Activated CD4-positive, alpha-beta T cell treated with anti-CD3 and anti-CD28 coated beads, Interleukin-2, amount 10 ng/mL, durations not matched to agents 24 days and 14 days (primary cell): ENCODE measurements at regions not wholly inside any gene's neighbourhood (a gene's known extent, or its start where the extent isn't known, plus 50 kb on each side); places are given as distances from the start of the nearest gene placed in this dataset.
"Not testable (repeated sequence)": the region's sequence is repeated elsewhere in the genome, so short reads cannot be mapped to it uniquely, and the experiment has no call there.

ENCODE experiments used
- DNase-seq: peaks from one replicate; pipeline ENCODE4 v3.0.0; 2022
- H3K27ac Mint-ChIP-seq: one replicate; pipeline ENCODE4 v1.8.0; 2022; ENCODE audit warnings: mild to moderate bottlenecking, mixed read lengths
- H3K27me3 Mint-ChIP-seq: one replicate; pipeline ENCODE4 v1.8.0; 2022; ENCODE audit warnings: mixed read lengths
- H3K36me3 Mint-ChIP-seq: one replicate; pipeline ENCODE4 v1.8.0; 2022; ENCODE audit warnings: low read depth, mild to moderate bottlenecking, mixed read lengths
- H3K4me1 Mint-ChIP-seq: one replicate; pipeline ENCODE4 v1.8.0; 2021; ENCODE audit warnings: mixed read lengths
- H3K4me3 Mint-ChIP-seq: one replicate; pipeline ENCODE4 v1.8.0; 2022; ENCODE audit warnings: mild to moderate bottlenecking, moderate library complexity, mixed read lengths
- H3K9me3 Mint-ChIP-seq: one replicate; pipeline ENCODE4 v1.8.0; 2021; ENCODE audit warnings: mixed read lengths
- intact Hi-C: fragments of 100-400 bp; cut with micrococcal nuclease; formaldehyde crosslinking; loops from one replicate; pipeline ENCODE4 v1.15.1; 2023

DNA sequence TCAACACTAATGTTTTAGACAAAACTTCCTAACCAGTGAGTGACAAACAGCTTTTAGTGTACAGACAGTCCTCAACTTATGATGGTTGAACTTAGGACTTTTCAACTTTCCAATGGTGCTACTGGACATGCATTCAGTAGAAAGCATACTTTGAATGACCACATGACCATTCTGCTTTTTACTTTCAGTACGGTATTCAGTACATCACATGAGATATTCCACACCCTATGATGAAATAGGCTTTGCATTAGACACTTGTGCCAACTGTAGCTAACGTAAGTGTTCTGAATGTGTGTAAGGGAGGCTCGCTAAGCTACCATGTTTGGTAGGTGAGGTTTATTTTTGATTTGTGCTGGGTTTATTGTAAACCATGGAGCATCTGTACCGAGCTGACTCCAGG lies 113.7 kb downstream of the WNT7A start:
- Mint-ChIP-seq H3K27me3 (no peaks in the 10 kb centered on the region), H3K36me3 (no peaks in the 10 kb centered on the region), H3K9me3 (no peaks in the 10 kb centered on the region), H3K4me1 (peaks cover 7% of the 10 kb centered on the region), H3K27ac (no peak overlapping the region), H3K4me3 (no peak overlapping the region)
- intact Hi-C loops = no loop called here
- DNase-seq = no peak

DNA sequence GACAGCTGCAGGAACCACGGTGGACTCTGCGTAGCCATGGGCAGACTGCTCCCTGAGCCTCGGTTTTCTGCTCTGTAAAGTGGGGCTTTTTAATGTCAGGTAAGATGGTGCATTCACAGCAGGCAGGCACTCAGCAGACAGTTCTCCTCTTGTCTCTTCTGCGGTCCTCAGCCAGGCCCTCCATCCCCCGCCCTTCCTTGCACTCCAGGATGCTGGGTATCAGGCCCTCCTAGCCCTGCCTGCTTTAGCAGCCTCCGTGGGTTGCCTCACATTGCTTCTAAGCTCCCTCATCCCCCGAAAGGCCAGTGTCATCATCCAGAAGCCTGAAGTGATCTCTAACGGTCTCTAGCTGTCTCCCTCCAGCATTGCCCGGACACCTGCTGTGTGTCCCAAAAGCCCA lies 115.7 kb downstream of the WNT7A start:
- no peak for DNase-seq
- Mint-ChIP-seq H3K9me3 (no peaks in the 10 kb centered on the region), H3K4me3 (no peak overlapping the region), H3K27me3 (peaks cover 2% of the 10 kb centered on the region), H3K27ac (no peak overlapping the region), H3K4me1 (no peaks in the 10 kb centered on the region), H3K36me3 (no peaks in the 10 kb centered on the region)
- intact Hi-C loops = no loop called here

DNA sequence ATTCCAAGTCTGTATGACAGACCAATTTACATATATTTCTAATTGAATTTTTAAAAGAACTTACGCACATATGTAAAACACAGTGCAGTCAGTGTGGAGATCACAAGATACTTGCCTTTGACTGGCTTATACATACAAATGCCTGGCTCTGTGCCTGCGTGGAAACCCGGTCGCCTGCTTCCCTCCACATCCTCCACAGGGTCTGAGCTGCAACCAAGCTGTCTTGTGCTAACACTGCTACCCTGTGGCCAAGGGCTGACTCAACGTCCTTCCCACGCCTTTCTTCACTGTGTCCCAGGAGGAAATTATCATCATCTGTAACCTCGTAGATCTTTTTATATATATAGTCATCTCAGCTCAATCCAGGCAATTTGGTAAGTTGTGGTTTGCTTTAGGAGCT lies 117.0 kb downstream of the WNT7A start:
- H3K36me3 Mint-ChIP-seq = no peaks in the 10 kb centered on the region
- no peak overlapping the region for H3K27ac Mint-ChIP-seq
- no peak for DNase-seq
- no peak overlapping the region for H3K4me3 Mint-ChIP-seq
- no peaks in the 10 kb centered on the region for H3K9me3 Mint-ChIP-seq
- intact Hi-C loops = no loop called here
- no peaks in the 10 kb centered on the region for H3K4me1 Mint-ChIP-seq
- H3K27me3 Mint-ChIP-seq = peaks cover 2% of the 10 kb centered on the region

DNA sequence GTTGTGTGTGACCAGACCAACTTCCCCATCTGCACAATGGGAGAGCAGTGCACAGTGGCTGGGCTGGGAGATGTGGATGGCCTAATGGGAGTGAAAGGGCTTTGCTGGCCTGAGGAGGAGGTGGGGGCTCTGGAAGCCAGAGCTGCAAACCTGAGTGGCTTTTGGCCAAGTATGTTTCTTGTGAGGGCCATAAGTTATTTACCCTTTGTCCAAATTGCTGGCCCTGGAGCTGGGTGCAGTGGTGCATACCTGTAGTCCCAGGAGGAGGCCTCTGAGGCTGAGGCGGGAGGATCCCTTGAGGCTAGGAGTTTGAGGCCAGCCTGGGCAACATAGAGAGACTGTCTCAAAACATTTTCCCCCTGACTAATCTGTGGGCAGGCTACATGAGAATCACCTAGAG lies 129.1 kb downstream of the WNT7A start:
- peaks cover 2% of the 10 kb centered on the region for H3K27me3 Mint-ChIP-seq
- no peaks in the 10 kb centered on the region for H3K4me1 Mint-ChIP-seq
- H3K4me3 Mint-ChIP-seq = no peak overlapping the region
- no peak for DNase-seq
- no peaks in the 10 kb centered on the region for H3K36me3 Mint-ChIP-seq
- H3K27ac Mint-ChIP-seq = no peak overlapping the region
- intact Hi-C loops = no loop called here
- H3K9me3 Mint-ChIP-seq = no peaks in the 10 kb centered on the region

DNA sequence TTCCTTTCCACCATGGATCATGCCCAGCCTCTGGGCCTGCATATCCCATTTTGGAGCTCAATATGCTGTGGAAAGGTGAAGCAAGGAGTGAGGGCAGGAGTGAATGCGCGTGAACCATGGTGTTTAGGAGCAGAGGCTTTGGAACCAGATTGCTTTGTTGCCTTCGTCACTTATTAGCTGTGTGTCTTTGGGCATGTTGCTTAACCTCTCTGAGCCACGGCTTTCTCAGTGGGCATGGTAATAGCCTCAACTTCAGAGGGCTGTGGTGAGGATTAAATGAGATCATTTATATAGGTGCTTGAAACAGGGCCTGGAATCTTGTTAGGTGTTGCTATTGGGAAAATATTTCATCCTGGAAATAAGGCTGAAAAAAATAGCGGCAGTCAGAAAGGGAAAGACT lies 129.7 kb downstream of the WNT7A start:
- H3K4me1 Mint-ChIP-seq = no peaks in the 10 kb centered on the region
- no peaks in the 10 kb centered on the region for H3K9me3 Mint-ChIP-seq
- H3K27me3 Mint-ChIP-seq = peaks cover 2% of the 10 kb centered on the region
- intact Hi-C loops = no loop called here
- H3K36me3 Mint-ChIP-seq = no peaks in the 10 kb centered on the region
- no peak for DNase-seq
- no peak overlapping the region for H3K27ac Mint-ChIP-seq
- H3K4me3 Mint-ChIP-seq = no peak overlapping the region

DNA sequence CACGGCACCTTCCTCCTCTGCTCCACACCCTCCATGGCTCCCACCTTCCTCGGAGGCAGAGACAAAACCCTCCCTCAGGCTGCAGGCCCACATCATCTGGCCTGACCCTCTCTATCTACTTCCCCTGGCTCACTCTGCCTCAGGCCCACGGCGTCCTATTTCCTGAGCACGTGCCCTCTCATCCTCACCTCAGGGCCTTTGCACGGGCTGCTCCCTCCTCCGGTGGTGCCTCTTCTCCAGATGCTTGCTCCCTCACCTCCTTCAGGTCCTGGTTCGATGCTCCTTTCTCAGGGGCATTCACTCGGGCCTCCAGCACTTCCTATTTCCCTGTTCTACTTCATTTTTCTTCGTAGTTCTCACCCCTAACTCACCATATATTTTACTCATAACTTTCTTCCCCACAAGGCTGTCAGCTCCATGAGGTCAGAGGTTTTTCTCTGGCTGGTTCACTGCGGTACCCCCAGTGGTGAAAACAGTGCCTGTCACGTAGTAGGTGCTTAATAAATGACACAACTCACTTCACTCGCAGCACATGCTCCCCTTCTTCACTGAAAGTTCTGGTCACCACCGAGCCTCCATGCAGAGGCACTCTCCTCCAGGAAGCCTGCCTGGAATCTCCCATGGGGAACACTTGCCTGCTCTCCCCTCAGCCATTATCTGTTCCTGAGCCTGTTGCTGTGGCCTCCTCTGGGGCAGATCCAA lies 130.7 kb downstream of the WNT7A start:
- DNase-seq = no peak
- Mint-ChIP-seq H3K4me3 (no peak overlapping the region), H3K36me3 (no peaks in the 10 kb centered on the region), H3K9me3 (no peaks in the 10 kb centered on the region), H3K27ac (no peak overlapping the region), H3K4me1 (no peaks in the 10 kb centered on the region), H3K27me3 (peaks cover 2% of the 10 kb centered on the region)
- intact Hi-C loops = no loop called here

DNA sequence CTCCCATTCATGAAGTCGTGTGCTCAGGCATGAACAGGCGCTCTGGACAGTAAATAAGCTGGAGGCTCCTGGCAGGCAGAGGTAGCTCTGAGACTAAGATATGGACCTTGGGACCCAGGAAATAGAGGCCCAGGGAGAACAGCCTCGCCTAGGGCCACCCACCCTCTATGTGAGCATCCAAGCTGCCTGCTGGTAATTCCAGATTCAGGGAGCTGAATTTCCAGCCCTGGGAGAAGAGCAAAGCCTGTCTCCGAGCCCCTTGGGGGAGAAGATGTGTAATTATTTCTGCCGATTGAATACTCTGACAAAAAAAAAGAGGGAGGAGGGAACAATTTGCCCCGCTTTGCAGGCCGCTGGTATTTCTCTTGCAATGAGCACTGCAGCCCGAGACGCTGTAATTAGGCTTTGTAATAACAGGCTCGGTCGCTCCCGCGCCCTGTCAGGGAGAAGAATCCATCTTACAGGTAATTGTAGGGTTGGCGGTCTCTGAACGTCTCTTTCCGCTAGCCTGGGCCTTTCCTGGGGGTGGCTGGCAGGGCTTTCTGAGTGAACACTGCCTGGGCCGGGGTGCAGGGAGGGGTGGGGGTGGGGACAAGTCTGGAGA lies 131.5 kb downstream of the WNT7A start:
- DNase-seq = peak; percentile 48
- Mint-ChIP-seq H3K4me3 (no peak overlapping the region), H3K27me3 (peaks cover 2% of the 10 kb centered on the region), H3K27ac (no peak overlapping the region), H3K4me1 (no peaks in the 10 kb centered on the region), H3K9me3 (no peaks in the 10 kb centered on the region), H3K36me3 (no peaks in the 10 kb centered on the region)
- intact Hi-C loops = no loop called here

DNA sequence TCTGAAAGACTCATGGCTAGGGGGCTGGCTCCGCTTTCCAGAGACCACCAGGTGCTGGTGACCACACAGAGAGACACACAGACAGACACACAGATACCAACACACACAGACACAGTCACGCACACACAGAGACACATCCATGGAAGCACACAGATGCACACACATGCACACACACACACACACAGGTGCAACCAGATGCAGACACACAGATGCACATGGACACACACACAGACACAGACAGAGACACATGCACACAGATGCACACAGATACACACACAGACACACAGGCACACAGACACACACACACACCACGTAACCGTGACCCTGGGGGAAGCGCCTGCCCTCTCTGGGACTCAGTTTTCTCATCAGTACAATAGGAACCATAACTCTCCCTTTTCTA lies 132.2 kb downstream of the WNT7A start:
- no peaks in the 10 kb centered on the region for H3K36me3 Mint-ChIP-seq
- H3K9me3 Mint-ChIP-seq = no peaks in the 10 kb centered on the region
- peak; percentile 43 for DNase-seq
- no peak overlapping the region for H3K4me3 Mint-ChIP-seq
- H3K27me3 Mint-ChIP-seq = peaks cover 2% of the 10 kb centered on the region
- H3K4me1 Mint-ChIP-seq = no peaks in the 10 kb centered on the region
- no peak overlapping the region for H3K27ac Mint-ChIP-seq
- intact Hi-C loops = no loop called here

DNA sequence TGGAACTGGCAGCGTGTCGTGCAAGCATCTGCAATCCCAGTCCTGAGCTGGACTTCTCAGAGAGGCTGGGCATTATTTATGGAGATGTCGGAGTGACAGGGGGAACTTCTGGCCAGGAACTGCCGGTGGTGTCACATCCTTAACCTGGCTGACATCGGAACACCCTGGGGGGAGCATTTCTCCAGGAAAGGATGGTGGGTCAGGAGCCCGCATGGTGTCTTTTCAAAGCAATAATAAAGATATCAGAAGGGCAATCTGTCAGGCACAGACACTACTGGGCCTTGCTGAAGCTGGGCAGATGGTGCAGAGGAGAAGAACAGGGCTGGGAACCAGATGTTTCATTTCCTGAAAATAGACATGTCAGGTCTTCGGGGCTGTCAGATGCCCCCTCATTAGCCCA lies 133.5 kb downstream of the WNT7A start:
- Mint-ChIP-seq H3K4me3 (no peak overlapping the region), H3K36me3 (no peaks in the 10 kb centered on the region), H3K9me3 (peaks cover 5% of the 10 kb centered on the region), H3K4me1 (no peaks in the 10 kb centered on the region), H3K27ac (no peak overlapping the region), H3K27me3 (peaks cover 5% of the 10 kb centered on the region)
- intact Hi-C loops = no loop called here
- DNase-seq = no peak

DNA sequence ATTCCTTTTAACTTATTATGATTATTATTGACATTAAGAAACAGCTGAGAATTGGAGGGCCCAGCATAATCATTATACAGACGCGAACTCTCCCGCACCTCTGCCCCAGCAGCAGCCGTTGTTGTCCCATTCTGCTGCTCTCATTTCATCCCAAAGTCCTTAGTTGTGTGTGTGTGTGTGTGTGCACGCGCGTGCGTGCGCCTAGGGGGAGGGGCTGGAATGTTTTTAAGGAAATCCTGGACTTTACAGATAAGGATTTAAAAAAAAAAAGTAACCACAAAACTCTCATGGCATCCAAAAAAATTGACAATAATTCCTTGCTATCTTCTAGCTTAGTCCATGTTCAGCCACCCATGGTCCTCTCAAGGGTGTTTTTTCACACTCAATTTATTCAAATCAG lies 134.2 kb downstream of the WNT7A start:
- no peak overlapping the region for H3K4me3 Mint-ChIP-seq
- H3K36me3 Mint-ChIP-seq = no peaks in the 10 kb centered on the region
- H3K9me3 Mint-ChIP-seq = peaks cover 5% of the 10 kb centered on the region
- no peak overlapping the region for H3K27ac Mint-ChIP-seq
- intact Hi-C loops = no loop called here
- no peaks in the 10 kb centered on the region for H3K4me1 Mint-ChIP-seq
- no peak for DNase-seq
- peaks cover 5% of the 10 kb centered on the region for H3K27me3 Mint-ChIP-seq

DNA sequence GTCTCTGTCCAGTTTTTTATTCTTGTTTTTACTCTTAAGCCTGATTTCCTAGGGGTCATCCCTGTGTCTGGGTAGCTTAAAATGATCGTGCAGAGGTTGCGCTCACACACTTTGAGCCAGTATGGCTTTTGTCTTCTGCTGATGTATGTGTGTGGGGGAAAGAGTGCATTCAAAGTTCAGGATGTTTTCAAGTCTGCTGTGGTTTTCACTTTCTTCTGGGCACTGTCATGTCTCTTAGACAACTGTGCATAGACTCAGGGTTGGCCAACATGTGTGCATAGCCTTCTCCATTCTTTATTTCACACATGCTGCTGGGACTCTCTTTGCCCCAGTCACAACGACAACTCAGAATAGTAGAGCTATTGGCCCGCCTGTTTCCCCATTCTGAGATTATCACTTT lies 139.1 kb downstream of the WNT7A start:
- Mint-ChIP-seq H3K27me3 (peaks cover 8% of the 10 kb centered on the region), H3K9me3 (peaks cover 8% of the 10 kb centered on the region), H3K36me3 (no peaks in the 10 kb centered on the region), H3K4me3 (no peak overlapping the region), H3K4me1 (no peaks in the 10 kb centered on the region), H3K27ac (no peak overlapping the region)
- intact Hi-C loops = no loop called here
- no peak for DNase-seq

DNA sequence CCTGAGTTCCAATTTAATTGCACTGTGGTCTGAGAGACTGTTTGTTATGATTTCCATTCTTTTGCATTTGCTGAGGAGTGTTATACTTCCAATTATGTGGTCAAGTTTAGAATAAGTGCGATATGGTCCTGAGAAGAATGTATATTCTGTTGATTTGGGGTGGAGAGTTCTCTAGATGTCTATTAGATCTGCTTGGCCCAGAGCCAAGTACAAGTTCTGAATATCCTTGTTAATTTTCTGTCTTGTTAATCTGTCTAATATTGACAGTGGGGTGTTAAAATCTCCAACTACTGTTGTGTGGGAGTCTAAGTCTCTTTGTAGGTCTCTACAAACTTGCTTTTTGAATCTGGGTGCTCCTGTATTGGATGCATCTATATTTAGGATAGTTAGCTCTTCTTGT lies 146.1 kb downstream of the WNT7A start:
- H3K27me3 Mint-ChIP-seq = peaks cover 21% of the 10 kb centered on the region
- intact Hi-C loops, H3K36me3 Mint-ChIP-seq, H3K4me1 Mint-ChIP-seq, H3K27ac Mint-ChIP-seq, DNase-seq, H3K4me3 Mint-ChIP-seq: not testable (repeated sequence)
- peaks cover 21% of the 10 kb centered on the region for H3K9me3 Mint-ChIP-seq

DNA sequence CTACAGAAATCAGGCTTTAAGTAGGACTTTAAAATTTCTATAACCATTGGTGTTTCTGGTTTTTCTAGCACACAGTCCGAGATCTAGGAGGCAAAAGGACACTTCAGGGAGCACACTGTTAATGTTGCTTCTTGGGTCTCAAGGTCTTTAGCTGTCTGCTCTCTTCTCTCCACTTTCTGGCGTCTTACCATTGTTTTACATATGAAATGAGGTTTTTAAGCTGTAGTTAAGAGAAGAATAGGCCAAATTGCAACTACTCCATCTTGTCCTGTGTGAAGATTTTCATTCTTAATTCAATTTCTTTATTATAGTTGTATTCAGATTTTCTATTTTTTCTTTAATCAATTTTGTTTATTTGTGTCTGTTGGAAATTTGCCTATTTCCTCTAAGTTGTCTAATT lies 151.4 kb downstream of the WNT7A start:
- peaks cover 26% of the 10 kb centered on the region for H3K27me3 Mint-ChIP-seq
- DNase-seq = peak; percentile 24
- peaks cover 9% of the 10 kb centered on the region for H3K9me3 Mint-ChIP-seq
- no peak overlapping the region for H3K4me3 Mint-ChIP-seq
- intact Hi-C loops = no loop called here
- H3K27ac Mint-ChIP-seq = no peak overlapping the region
- no peaks in the 10 kb centered on the region for H3K4me1 Mint-ChIP-seq
- no peaks in the 10 kb centered on the region for H3K36me3 Mint-ChIP-seq

DNA sequence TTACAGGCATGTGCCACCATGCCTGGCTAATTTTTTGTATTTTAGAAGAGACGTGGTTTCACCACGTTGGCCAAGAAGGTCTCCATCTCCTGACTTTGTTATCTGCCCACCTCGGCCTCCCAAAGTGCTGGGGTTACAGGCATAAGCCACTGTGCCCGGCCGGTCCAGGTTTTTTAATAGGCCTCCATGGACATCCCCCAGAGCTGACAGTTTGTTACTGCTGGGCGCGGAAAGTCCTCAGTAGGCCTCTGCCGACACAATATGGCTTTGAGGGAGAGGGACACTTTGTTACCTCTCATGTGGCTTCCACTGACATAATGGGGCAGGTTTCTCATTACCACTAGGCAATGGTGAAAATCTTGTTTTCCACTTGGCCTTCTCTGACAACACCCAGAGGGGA lies 152.0 kb downstream of the WNT7A start:
- H3K4me1 Mint-ChIP-seq = no peaks in the 10 kb centered on the region
- H3K9me3 Mint-ChIP-seq = peaks cover 4% of the 10 kb centered on the region
- peak; percentile 24 for DNase-seq
- intact Hi-C loops = no loop called here
- no peak overlapping the region for H3K27ac Mint-ChIP-seq
- peaks cover 30% of the 10 kb centered on the region for H3K27me3 Mint-ChIP-seq
- H3K4me3 Mint-ChIP-seq = no peak overlapping the region
- no peaks in the 10 kb centered on the region for H3K36me3 Mint-ChIP-seq

DNA sequence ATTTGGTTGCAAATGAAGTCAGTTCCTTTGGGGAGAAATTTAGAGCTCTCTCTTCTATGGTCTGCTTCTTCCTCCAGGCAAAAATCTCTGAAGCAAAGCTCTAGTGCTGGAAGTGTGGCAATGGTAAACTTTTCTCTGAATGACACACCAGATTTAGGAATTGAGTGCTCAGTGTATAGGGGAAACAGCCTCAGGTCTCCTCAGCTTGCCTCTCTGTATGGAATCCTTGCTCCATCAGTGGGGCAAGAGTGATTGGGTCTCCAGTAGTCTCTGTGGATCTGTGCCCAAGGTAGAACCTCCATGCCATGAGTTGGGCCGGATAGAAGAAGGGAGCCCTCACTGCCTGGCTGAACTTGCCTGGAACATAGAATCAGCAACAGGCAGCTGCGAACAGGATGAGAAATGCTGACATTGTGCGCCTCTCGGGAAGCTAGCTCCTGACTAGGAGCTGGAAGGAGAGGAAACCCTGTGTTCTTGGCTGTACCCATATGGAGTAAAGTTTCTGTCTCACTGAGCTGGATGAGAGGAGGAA lies 156.1 kb downstream of the WNT7A start:
- Mint-ChIP-seq H3K36me3 (no peaks in the 10 kb centered on the region), H3K4me3 (no peak overlapping the region), H3K4me1 (no peaks in the 10 kb centered on the region), H3K27me3 (peaks cover 19% of the 10 kb centered on the region), H3K27ac (no peak overlapping the region), H3K9me3 (peaks cover 4% of the 10 kb centered on the region)
- intact Hi-C loops = no loop called here
- no peak for DNase-seq
